ENCODE measurements at regions not wholly inside any gene's neighbourhood (a gene's known extent, or its start where the extent isn't known, plus 50 kb on each side); places are given as distances from the start of the nearest gene placed in this dataset.

DNA sequence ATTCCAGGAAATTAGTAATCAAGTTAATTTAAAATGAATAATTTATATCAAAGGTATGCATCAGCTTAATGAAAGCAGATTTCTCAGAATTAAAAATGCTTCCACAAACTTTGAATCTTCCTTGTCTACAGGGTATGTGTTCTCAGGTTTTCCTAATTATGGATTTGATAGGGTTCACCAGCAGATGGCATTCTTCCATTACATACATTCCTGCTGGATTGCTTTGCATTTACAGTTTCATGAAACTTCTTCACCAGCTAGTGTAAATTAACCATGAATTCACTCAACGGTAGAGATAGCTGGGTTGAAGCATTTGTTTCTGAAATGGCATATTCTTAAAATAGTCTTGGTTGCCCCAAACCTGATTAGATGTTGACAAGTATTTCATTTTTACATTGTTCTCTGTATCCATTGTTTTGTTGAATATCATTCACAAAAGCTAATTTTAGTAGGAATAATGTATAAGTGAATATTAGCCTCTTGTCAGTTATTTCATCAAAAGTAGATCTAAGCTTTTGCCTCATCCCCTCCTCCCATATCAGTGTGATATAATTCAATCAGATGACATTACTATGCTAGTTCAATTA is 68.7 kb upstream of the WDR41 start:
- Histone ChIP-seq H3K27me3 (ENCODE audit: control insufficient read depth, insufficient read depth, low read length) (peaks cover 3% of the 10 kb centered on the region), H3K9me3 (ENCODE audit: control insufficient read depth, insufficient read depth, low read length) (no peaks in the 10 kb centered on the region), H3K4me3 (ENCODE audit: low read depth, low read length) (no peak overlapping the region), H3K27ac (ENCODE audit: low read depth, low read length) (no peak overlapping the region)
- peak; percentile 1 for DNase-seq (ENCODE audit: low read depth, low spot score)
- CTCF ChIA-PET = interaction anchor here (0.6 to 2.1 kb wide), 19 partner anchors 8 to 740 kb away, joined by 3 to 17 read pairs (median 4); no protein-coding TSS in a partner anchor
- POLR2A ChIA-PET = no interaction called here
- TF ChIP-seq, protein P1, sequence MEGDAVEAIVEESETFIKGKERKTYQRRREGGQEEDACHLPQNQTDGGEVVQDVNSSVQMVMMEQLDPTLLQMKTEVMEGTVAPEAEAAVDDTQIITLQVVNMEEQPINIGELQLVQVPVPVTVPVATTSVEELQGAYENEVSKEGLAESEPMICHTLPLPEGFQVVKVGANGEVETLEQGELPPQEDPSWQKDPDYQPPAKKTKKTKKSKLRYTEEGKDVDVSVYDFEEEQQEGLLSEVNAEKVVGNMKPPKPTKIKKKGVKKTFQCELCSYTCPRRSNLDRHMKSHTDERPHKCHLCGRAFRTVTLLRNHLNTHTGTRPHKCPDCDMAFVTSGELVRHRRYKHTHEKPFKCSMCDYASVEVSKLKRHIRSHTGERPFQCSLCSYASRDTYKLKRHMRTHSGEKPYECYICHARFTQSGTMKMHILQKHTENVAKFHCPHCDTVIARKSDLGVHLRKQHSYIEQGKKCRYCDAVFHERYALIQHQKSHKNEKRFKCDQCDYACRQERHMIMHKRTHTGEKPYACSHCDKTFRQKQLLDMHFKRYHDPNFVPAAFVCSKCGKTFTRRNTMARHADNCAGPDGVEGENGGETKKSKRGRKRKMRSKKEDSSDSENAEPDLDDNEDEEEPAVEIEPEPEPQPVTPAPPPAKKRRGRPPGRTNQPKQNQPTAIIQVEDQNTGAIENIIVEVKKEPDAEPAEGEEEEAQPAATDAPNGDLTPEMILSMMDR (IDR thresholded peaks at IDR 0.05; ENCODE audit: low read depth, low read length) = peak; percentile 67

DNA sequence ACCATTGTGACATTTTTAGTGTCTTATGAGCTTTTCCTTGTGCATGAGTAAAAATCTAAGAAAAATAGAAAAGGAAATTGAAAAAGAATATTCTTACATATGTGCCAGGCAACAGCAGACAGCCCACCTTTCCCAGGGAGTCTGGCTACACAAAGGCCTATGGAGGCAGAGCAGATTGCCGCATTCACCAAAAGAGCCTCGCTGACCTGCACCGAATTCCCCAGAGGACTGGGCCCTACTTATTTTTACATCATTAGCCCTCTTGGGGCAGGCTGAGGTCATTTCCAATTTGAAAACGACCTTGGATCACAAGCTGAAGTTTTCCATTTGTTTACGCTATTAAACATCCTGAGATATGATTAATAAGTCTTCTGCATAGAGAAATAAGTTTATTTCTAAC is 66.2 kb upstream of the WDR41 start:
- TF ChIP-seq, protein P1 (IDR thresholded peaks at IDR 0.05; ENCODE audit: low read depth, low read length) = no peak

DNA sequence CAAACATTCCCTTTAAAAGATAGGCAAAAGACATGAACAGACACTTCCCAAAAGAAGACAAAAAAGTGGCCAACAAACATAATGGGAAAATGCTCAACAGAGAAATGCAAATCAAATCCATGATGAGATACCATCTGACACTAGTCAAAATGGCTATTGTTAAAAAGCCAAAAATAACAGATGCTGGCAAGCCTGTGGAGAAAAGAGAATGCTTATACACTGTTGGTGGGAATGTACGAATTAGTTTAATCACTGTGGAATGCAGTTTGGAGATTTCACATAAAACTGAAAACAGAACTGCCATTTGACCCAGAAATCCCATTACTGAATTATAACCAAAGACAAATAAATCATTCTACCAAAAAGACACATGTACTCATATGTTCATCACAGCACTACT is 58.3 kb upstream of the WDR41 start:
- ChIA-PET POLR2A (no interaction called here), CTCF (no interaction called here)
- Histone ChIP-seq H3K27me3 (ENCODE audit: control insufficient read depth, insufficient read depth, low read length) (no peaks in the 10 kb centered on the region), H3K4me3 (ENCODE audit: low read depth, low read length) (no peak overlapping the region), H3K9me3 (ENCODE audit: control insufficient read depth, insufficient read depth, low read length) (no peaks in the 10 kb centered on the region), H3K27ac (ENCODE audit: low read depth, low read length) (no peak overlapping the region)
- no peak for DNase-seq (ENCODE audit: low read depth, low spot score)
- TF ChIP-seq, protein P1 (IDR thresholded peaks at IDR 0.05; ENCODE audit: low read depth, low read length) = no peak

More for the DNA sequence above, 66.2 kb upstream of the WDR41 start:
- no peak for DNase-seq (ENCODE audit: low read depth, low spot score)
- POLR2A ChIA-PET = no interaction called here
- Histone ChIP-seq H3K27ac (ENCODE audit: low read depth, low read length) (no peak overlapping the region), H3K4me3 (ENCODE audit: low read depth, low read length) (no peak overlapping the region), H3K9me3 (ENCODE audit: control insufficient read depth, insufficient read depth, low read length) (no peaks in the 10 kb centered on the region), H3K27me3 (ENCODE audit: control insufficient read depth, insufficient read depth, low read length) (peaks cover 3% of the 10 kb centered on the region)
- CTCF ChIA-PET = interaction anchor here (0.8 to 1.1 kb wide), 2 partner anchors 737 to 742 kb away, joined by 3 read pairs; no protein-coding TSS in a partner anchor

DNA sequence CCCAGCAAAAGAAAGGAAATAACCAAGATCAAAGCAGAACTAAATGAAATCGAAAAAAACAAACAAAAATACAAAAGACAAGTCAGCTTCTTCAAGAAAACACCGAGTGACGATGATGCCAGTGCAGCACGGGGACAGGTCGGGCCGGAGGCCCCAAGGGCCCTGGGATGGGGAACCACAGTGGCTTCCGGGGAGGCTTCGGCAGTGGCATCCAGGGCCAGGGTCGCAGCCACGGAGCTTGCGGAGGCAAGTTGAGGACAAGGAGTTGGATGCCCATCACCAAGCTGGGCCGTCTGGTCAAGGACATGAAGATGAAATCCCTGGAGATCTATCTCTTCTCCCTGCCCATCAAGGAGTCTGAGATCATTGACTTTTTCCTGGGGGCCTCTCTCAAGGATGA is 53.2 kb upstream of the WDR41 start:
- H3K9me3 ChIP-seq (ENCODE audit: control insufficient read depth, insufficient read depth, low read length) = no peaks in the 10 kb centered on the region
- no peak overlapping the region for H3K27ac ChIP-seq (ENCODE audit: low read depth, low read length)
- H3K27me3 ChIP-seq (ENCODE audit: control insufficient read depth, insufficient read depth, low read length) = peaks cover 6% of the 10 kb centered on the region
- POLR2A ChIA-PET = no interaction called here
- CTCF ChIA-PET = no interaction called here
- no peak for DNase-seq (ENCODE audit: low read depth, low spot score)
- H3K4me3 ChIP-seq (ENCODE audit: low read depth, low read length) = no peak overlapping the region
- TF ChIP-seq, protein P1 (IDR thresholded peaks at IDR 0.05; ENCODE audit: low read depth, low read length) = no peak

Data from AG04450 (cell line).